Mesendoderm (in vitro differentiated cells): ENCODE measurements at regions not wholly inside any gene's neighbourhood (a gene's known extent, or its start where the extent isn't known, plus 50 kb on each side); places are given as distances from the start of the nearest gene placed in this dataset.

Experiments
- DNase-seq: peaks from one replicate; pipeline ENCODE4 v3.0.0; 2013
- H2AK5ac ChIP-seq: 2 replicates; pipeline ENCODE4 v1.6.1; 2013; ENCODE audit warnings: low read length, inconsistent platforms
- H2BK120ac ChIP-seq: 2 replicates; pipeline ENCODE4 v1.6.1; 2013; ENCODE audit warnings: low read depth, mild to moderate bottlenecking, low read length, moderate library complexity, mixed read lengths
- H2BK15ac ChIP-seq: replicated peaks from 2 replicates; pipeline ENCODE4 v1.6.1; 2013; ENCODE audit warnings: low read depth, mild to moderate bottlenecking, moderate library complexity
- H2BK5ac ChIP-seq: 2 replicates; pipeline ENCODE4 v1.6.1; 2013; ENCODE audit warnings: low read length, inconsistent platforms
- H3K18ac ChIP-seq: 2 replicates; pipeline ENCODE4 v1.6.1; 2013; ENCODE audit warnings: mild to moderate bottlenecking, low read length, mixed read lengths
- H3K23ac ChIP-seq: one replicate; pipeline ENCODE4 v1.6.1; 2013; ENCODE audit warnings: low read length
- H3K27ac ChIP-seq: 2 replicates; pipeline ENCODE4 v1.5.1; 2013; ENCODE audit warnings: low read depth, mild to moderate bottlenecking, inconsistent platforms, low read length, moderate library complexity
- H3K27me3 ChIP-seq: 2 replicates; pipeline ENCODE4 v1.6.1; 2013; ENCODE audit warnings: low read length, control low read depth, mild to moderate bottlenecking, inconsistent platforms; ENCODE audit not compliant: insufficient read depth, poor library complexity
- H3K36me3 ChIP-seq: 2 replicates; pipeline ENCODE4 v1.6.1; 2013; ENCODE audit warnings: low read length, inconsistent platforms; ENCODE audit not compliant: control insufficient read depth, insufficient read depth
- H3K4ac ChIP-seq: one replicate; pipeline ENCODE4 v1.6.1; 2013; ENCODE audit warnings: low read depth, mild to moderate bottlenecking, low read length, moderate library complexity
- H3K4me1 ChIP-seq: 2 replicates; pipeline ENCODE4 v1.6.1; 2013; ENCODE audit warnings: low read depth, low read length, inconsistent platforms; ENCODE audit not compliant: control insufficient read depth
- H3K4me2 ChIP-seq: 2 replicates; pipeline ENCODE4 v1.6.1; 2013; ENCODE audit warnings: low read length
- H3K4me3 ChIP-seq: 2 replicates; pipeline ENCODE4 v1.5.1; 2013; ENCODE audit warnings: mild to moderate bottlenecking, low read length
- H3K56ac ChIP-seq: one replicate; pipeline ENCODE4 v1.6.1; 2013; ENCODE audit warnings: low read length
- H3K79me1 ChIP-seq: 2 replicates; pipeline ENCODE4 v1.6.1; 2013; ENCODE audit warnings: low read length, inconsistent platforms
- H3K79me2 ChIP-seq: 2 replicates; pipeline ENCODE4 v1.6.1; 2013; ENCODE audit warnings: mild to moderate bottlenecking, low read length; ENCODE audit not compliant: control insufficient read depth, insufficient read depth
- H3K9ac ChIP-seq: 2 replicates; pipeline ENCODE4 v1.6.1; 2013; ENCODE audit warnings: low read length, inconsistent platforms
- H4K5ac ChIP-seq: one replicate; pipeline ENCODE4 v1.6.1; 2013; ENCODE audit warnings: low read length
- H4K8ac ChIP-seq: one replicate; pipeline ENCODE4 v1.6.1; 2013; ENCODE audit warnings: low read depth, mild to moderate bottlenecking, control low read depth, low read length, moderate library complexity
- WGBS: extraction: QIAGEN DNeasy Blood & Tissue Kit; methylation state at CpG from one replicate; pipeline ENCODE4 v1.1.7; 2013; ENCODE audit warnings: low lambda C conversion rate, missing lambda C conversion rate; ENCODE audit not compliant: insufficient coverage; ENCODE audit errors: extremely low coverage; 5-methylcytosine and 5-hydroxymethylcytosine counted together

DNA sequence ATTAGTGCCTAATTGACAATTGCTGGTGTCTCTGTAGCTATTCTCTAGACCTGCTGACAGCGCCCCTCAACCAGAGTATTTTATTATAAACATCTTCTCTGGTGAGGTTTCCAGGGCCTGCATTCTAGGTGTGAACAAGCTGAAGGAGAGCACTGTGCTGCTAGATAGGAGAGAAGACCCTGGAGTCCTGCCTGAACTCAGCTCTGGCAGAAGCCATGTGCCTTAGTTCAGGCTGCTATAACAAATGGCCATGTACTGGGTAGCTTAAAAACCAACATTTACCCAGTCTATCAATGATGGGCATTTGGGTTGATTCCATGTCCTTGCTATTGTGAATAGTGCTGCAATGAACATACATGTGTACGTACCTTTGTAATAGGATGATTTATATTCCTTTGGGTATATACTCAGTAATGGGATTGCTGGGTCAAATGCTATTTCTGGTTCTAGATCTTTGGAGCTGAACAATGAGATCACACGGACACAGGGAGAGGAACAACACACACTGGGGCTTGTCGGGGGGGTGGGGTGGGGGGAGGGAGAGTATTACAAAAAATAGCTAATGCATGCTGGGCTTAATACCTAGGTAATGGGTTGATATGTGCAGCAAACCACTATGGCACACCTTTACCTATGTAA is 185.5 kb upstream of the CPEB2 start:
- H3K23ac ChIP-seq: no peak overlapping the region
- no peak overlapping the region for H3K9ac ChIP-seq
- H3K79me2 ChIP-seq: no peaks in the 10 kb centered on the region
- no peak overlapping the region for H3K4me2 ChIP-seq
- no peak overlapping the region for H3K4ac ChIP-seq
- H4K5ac ChIP-seq: no peak overlapping the region
- no peaks in the 10 kb centered on the region for H3K79me1 ChIP-seq
- H4K8ac ChIP-seq: no peak overlapping the region
- no peak overlapping the region for H2BK5ac ChIP-seq
- H3K4me1 ChIP-seq: no peaks in the 10 kb centered on the region
- H3K27me3 ChIP-seq: no peaks in the 10 kb centered on the region
- H3K4me3 ChIP-seq: no peak overlapping the region
- no peak overlapping the region for H2BK120ac ChIP-seq
- no peak overlapping the region for H2AK5ac ChIP-seq
- H3K36me3 ChIP-seq: no peaks in the 10 kb centered on the region
- WGBS: no CpG with 5 or more reads among the region's 4 CpGs
- H2BK15ac ChIP-seq: no peak overlapping the region
- no peak overlapping the region for H3K18ac ChIP-seq
- H3K27ac ChIP-seq: no peak overlapping the region
- peak; percentile 10 for DNase-seq
- H3K56ac ChIP-seq: no peak overlapping the region

DNA sequence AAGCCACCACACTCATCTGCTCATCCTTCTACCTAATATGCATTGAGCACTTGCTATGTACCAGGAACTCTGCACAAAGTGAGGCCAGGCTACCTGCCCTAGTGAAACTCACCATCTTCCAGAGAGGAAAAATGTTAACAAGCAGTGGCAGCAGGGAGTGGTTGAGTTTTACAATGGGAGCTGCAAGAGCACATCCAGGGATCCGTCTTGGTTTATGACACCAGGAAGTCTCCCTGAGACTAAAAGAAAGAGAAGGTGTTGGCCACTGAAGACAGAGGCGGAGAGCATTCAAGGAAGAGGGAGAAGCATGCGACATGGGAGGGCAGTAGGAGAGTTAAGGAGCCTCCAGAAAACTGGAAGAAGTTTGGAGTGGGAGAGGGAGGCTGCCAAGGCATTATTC is 178.1 kb upstream of the CPEB2 start:
- Histone ChIP-seq H2AK5ac (no peak overlapping the region), H3K4me1 (no peaks in the 10 kb centered on the region), H3K4me2 (no peak overlapping the region), H2BK5ac (no peak overlapping the region), H3K9ac (no peak overlapping the region), H3K4me3 (no peak overlapping the region), H2BK15ac (no peak overlapping the region), H3K23ac (no peak overlapping the region), H3K4ac (no peak overlapping the region), H3K27ac (no peak overlapping the region), H3K56ac (no peak overlapping the region), H3K27me3 (no peaks in the 10 kb centered on the region), H3K79me1 (no peaks in the 10 kb centered on the region), H3K36me3 (no peaks in the 10 kb centered on the region), H3K18ac (no peak overlapping the region), H3K79me2 (no peaks in the 10 kb centered on the region), H4K5ac (no peak overlapping the region), H2BK120ac (no peak overlapping the region), H4K8ac (no peak overlapping the region)
- DNase-seq: no peak
- no CpG with 5 or more reads among the region's 3 CpGs for WGBS

DNA sequence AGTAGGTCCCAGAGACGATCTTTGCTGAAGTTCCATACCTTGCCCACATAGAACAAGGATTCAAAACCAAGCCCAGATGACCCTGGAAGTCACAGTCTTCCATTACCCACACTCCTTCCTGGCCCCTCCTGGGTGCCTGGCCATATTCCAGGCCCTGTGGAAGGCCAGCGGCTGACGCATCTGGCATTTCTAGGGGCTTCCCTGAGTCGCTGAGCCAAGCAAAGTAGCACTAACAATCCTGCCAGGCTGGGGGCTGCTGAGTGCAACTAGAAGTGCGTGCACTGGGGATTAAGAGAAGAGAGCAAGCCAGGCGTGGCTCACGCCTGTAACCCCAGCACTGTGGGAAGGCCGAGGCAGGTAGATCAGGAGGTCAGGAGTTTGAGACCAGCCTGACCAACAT is 175.2 kb upstream of the CPEB2 start:
- no peak overlapping the region for H3K56ac ChIP-seq
- WGBS: no CpG with 5 or more reads among the region's 8 CpGs
- no peak overlapping the region for H4K5ac ChIP-seq
- H2BK5ac ChIP-seq: no peak overlapping the region
- H3K4me2 ChIP-seq: no peak overlapping the region
- H3K4me3 ChIP-seq: no peak overlapping the region
- DNase-seq: no peak
- no peaks in the 10 kb centered on the region for H3K36me3 ChIP-seq
- no peak overlapping the region for H2BK120ac ChIP-seq
- H3K27me3 ChIP-seq: no peaks in the 10 kb centered on the region
- no peak overlapping the region for H4K8ac ChIP-seq
- H3K79me2 ChIP-seq: no peaks in the 10 kb centered on the region
- no peak overlapping the region for H3K27ac ChIP-seq
- no peak overlapping the region for H3K4ac ChIP-seq
- H2BK15ac ChIP-seq: no peak overlapping the region
- H3K79me1 ChIP-seq: no peaks in the 10 kb centered on the region
- no peak overlapping the region for H3K9ac ChIP-seq
- no peak overlapping the region for H2AK5ac ChIP-seq
- H3K18ac ChIP-seq: no peak overlapping the region
- no peak overlapping the region for H3K23ac ChIP-seq
- no peaks in the 10 kb centered on the region for H3K4me1 ChIP-seq

DNA sequence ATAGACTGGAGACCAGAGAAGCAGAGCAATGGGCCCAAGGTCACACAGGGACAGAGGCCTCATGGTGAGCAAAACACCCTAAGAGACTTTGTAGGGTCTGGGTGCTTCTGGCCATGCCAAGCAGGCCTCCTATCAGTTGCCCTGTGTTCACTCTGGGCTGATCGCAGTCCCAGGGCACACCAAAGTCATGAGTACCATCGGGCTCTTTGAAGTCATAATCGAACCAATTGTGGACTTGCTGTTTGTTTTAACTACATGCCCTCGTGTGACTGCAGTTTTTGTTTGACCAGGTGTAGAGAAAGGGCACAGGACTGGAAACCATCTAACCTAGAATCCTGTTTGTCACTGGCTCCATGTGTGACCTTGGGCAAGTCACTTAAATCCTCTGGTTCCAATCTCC is 172.5 kb upstream of the CPEB2 start:
- no peak overlapping the region for H3K27ac ChIP-seq
- no peak overlapping the region for H4K8ac ChIP-seq
- H3K79me1 ChIP-seq: no peaks in the 10 kb centered on the region
- H3K56ac ChIP-seq: no peak overlapping the region
- no peak overlapping the region for H3K18ac ChIP-seq
- H2AK5ac ChIP-seq: no peak overlapping the region
- H3K79me2 ChIP-seq: no peaks in the 10 kb centered on the region
- H2BK5ac ChIP-seq: no peak overlapping the region
- no peak overlapping the region for H2BK15ac ChIP-seq
- H3K9ac ChIP-seq: no peak overlapping the region
- no peak for DNase-seq
- no peaks in the 10 kb centered on the region for H3K27me3 ChIP-seq
- H3K4me2 ChIP-seq: no peak overlapping the region
- no CpG with 5 or more reads among the region's 4 CpGs for WGBS
- no peak overlapping the region for H3K23ac ChIP-seq
- H3K36me3 ChIP-seq: no peaks in the 10 kb centered on the region
- H3K4me1 ChIP-seq: no peaks in the 10 kb centered on the region
- no peak overlapping the region for H4K5ac ChIP-seq
- H3K4me3 ChIP-seq: no peak overlapping the region
- H3K4ac ChIP-seq: no peak overlapping the region
- no peak overlapping the region for H2BK120ac ChIP-seq

DNA sequence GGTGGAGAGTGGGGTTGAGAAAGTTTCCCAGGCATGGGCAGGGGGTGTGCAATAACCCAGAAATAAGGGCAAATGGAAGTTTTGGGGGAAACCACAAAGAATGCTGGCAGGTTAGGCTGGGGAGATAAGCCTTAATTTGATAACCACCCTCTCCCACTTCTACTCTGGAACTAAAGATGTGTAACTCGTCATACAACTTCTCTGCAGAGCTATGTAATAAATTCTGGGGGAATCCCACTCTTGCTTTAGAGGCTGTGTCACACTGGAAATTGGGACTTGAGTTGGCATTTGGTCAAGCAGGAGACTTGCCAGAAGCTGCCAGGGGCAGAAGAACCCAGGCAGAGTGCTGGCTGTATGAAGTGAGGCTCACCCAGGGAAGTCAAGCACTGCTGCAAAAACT is 170.9 kb upstream of the CPEB2 start:
- no CpG with 5 or more reads among the region's 1 CpG for WGBS

DNA sequence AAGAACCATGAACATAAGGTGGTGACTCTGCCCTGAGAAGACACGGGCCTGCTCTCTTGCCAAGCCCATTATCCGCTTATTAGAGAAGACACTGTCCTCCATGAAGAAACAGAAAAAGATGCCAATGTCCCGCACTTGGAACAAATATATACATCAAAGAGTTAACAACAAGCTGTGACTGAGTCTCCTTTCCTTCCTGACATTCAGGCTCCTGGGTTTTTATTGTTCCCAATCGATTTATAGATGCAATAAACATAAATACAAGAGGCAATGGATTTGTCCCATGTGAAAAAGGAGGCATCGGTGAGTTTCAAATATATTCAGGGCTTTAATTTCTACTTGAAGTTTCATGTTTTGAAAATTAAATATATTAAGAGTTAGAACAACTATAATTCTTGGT is 169.2 kb upstream of the CPEB2 start:
- no peak overlapping the region for H2AK5ac ChIP-seq
- no peak overlapping the region for H3K56ac ChIP-seq
- H4K5ac ChIP-seq: no peak overlapping the region
- no peak overlapping the region for H3K18ac ChIP-seq
- no CpG with 5 or more reads among the region's 5 CpGs for WGBS
- no peaks in the 10 kb centered on the region for H3K79me2 ChIP-seq
- H3K23ac ChIP-seq: no peak overlapping the region
- H3K36me3 ChIP-seq: no peaks in the 10 kb centered on the region
- no peak overlapping the region for H3K4me2 ChIP-seq
- H3K4me3 ChIP-seq: no peak overlapping the region
- no peak overlapping the region for H2BK120ac ChIP-seq
- no peak overlapping the region for H3K4ac ChIP-seq
- no peaks in the 10 kb centered on the region for H3K27me3 ChIP-seq
- no peaks in the 10 kb centered on the region for H3K79me1 ChIP-seq
- H3K4me1 ChIP-seq: no peaks in the 10 kb centered on the region
- H3K9ac ChIP-seq: no peak overlapping the region
- no peak overlapping the region for H2BK5ac ChIP-seq
- no peak overlapping the region for H2BK15ac ChIP-seq
- no peak overlapping the region for H3K27ac ChIP-seq
- no peak overlapping the region for H4K8ac ChIP-seq
- DNase-seq: no peak

More for the DNA sequence above, 170.9 kb upstream of the CPEB2 start:
- H3K27ac ChIP-seq: no peak overlapping the region
- no peak overlapping the region for H2BK5ac ChIP-seq
- H4K8ac ChIP-seq: no peak overlapping the region
- DNase-seq: no peak
- H3K56ac ChIP-seq: no peak overlapping the region
- no peak overlapping the region for H4K5ac ChIP-seq
- H3K4me3 ChIP-seq: no peak overlapping the region
- no peaks in the 10 kb centered on the region for H3K79me2 ChIP-seq
- H3K4me1 ChIP-seq: no peaks in the 10 kb centered on the region
- H3K36me3 ChIP-seq: no peaks in the 10 kb centered on the region
- H3K27me3 ChIP-seq: no peaks in the 10 kb centered on the region
- H3K79me1 ChIP-seq: no peaks in the 10 kb centered on the region
- H3K4me2 ChIP-seq: no peak overlapping the region
- H2AK5ac ChIP-seq: no peak overlapping the region
- no peak overlapping the region for H3K23ac ChIP-seq
- H3K9ac ChIP-seq: no peak overlapping the region
- no peak overlapping the region for H2BK120ac ChIP-seq
- no peak overlapping the region for H2BK15ac ChIP-seq
- H3K18ac ChIP-seq: no peak overlapping the region
- no peak overlapping the region for H3K4ac ChIP-seq
